Right kidney (tissue), 1 donor: ENCODE measurements at regions not wholly inside any gene's neighbourhood (a gene's known extent, or its start where the extent isn't known, plus 50 kb on each side); places are given as distances from the start of the nearest gene placed in this dataset.

Experiments
- DNase-seq: peaks from one replicate; pipeline ENCODE4 v3.0.0-alpha.2; 2016

GRCh38 chr2:129205176-129205575 lies 774.3 kb upstream of the RAB6C start:
- no peak for DNase-seq

DNA sequence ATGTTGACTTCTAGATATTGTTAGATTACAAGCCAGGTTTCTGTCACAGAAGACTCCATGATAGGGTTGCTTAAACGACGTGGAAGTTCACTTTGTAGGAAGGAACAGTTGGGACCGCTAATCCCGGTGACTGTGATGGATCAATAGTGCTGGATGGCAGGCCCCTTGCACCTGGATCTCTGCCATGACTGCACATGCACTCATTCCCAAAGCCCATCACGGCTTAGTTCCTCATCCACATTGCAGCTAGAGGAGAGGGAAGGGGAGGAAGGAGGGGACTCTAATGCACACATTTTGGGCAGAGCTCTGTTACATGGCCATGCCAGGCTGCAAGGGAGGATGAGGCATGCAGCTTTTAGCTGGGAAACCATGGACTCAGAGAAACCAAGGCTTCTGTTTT lies 773.7 kb upstream of the RAB6C start:
- no peak for DNase-seq

- DNase-seq, result no peak
Observed at GRCh38 chr2:129212299-129212958, 767.0 kb upstream of the RAB6C start.

GRCh38 chr2:129224022-129224421 lies 755.4 kb upstream of the RAB6C start:
- DNase-seq, result no peak

DNA sequence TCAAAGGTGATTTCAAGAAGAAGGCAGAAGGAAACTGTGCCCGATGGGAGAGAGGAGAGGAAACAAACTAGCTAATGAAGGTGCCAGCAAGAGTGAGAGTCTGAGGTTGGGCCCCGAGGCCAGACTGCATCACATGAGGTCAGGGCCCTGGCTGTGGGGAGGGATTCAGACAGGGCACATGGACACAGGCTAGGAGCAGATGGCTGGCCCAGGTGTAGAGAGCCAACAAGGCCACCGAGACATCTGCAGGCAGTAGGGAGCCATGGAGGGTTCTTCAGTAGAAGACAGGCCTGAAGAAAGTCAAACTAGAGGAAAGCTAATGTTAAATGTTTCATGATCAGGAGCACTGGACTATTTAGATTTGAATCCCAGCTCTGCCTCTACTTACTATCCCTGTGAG lies 755.0 kb upstream of the RAB6C start:
- DNase-seq, result no peak

DNA sequence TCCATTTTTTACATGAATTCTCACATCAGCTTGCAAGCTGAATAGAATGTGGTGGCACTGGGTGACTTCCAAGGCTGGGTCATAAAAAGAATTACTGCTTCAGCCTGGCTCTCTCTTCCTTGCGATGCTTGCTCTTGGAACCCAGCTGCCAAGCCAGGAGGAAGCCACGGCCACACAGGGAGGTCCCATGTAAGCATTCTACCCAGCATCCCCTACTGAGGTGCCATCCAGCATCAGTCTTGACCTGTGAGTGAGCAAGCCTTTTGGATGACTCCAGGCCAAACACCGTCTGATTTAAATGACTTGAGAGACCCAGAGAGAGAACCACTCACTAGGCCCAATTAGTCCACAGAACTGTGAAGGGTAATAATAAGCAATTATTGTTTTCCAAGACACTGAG lies 750.3 kb upstream of the RAB6C start:
- no peak for DNase-seq

DNA sequence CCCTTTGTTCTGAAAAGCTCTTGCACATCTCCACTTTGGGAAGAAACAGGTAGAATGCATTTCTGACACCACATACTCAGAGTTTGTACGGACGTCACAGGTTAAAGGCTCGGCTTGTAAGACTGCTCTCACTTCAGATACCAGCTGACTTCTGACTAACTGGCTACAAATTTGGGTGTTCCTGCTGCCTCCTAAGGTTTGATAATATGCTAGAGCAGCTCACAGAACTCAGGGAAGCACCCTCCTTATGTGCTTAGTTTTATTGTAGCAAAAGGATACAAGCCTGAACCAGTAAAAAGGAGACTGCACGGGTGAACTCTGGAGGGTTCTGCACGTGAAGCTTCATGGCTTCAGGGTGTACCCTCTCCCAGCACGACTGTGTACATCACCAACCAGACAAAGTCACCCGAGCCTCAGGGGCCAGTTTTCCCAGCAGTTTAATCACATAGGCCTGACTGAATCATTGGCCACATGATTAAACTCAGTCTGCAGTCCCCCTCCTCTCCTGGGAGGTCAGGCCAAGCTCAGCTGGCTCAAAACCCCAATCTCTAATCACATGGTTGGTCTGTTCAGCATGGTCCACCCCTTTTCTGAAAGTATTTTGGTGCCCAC lies 749.5 kb upstream of the RAB6C start:
- no peak for DNase-seq

GRCh38 chr2:129231924-129232323 lies 747.5 kb upstream of the RAB6C start:
- DNase-seq, result no peak

DNA sequence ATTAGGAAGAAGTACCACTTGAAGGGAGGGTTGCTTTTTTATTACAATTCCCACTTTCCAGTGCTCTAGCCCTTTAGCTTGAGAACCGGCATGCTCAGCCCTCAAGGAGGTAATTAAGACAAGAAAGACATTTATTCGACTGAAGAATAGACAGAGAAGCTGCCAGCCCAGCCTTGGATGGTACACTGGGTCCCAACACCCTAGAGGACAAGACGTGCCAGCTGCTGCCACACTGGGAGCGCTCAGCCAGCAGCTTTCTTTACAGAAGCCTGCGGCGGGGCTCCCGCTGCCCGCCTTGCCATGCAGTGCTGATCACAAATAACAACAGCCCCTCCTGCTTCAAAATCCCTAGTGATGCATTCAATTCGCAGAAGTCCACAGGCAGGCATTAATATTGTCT lies 746.3 kb upstream of the RAB6C start:
- no peak for DNase-seq

DNA sequence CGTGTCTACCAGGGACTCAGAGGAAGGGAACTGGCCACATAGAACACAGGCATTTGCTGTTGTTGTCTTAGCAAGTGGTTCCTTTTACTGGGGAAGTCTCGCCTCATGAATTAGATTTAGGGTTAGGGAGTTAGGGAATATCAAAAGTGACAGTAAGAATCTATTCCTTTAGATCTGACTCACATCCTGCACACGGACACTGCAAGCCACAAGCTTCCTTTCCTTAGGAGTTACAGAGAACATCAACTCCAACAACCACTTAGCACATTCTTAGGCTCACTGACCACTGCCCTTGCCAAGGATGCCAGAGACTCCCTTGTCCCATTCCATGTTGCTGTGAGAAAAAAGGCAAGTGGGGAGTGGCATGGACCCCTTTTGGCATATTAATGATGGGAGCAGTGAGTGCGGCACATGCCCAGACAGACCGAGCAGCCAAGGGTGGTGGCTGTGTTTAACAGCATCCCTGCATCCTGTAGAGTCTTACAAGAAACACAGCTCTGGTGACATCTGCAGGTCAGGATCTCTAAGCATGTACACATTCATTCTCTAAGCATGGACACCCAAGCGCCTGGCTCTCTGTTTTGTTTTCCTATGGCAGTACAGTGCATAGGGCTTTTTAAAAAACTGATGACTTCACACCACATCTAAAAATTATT lies 745.6 kb upstream of the RAB6C start:
- peak; percentile 15 for DNase-seq

DNA sequence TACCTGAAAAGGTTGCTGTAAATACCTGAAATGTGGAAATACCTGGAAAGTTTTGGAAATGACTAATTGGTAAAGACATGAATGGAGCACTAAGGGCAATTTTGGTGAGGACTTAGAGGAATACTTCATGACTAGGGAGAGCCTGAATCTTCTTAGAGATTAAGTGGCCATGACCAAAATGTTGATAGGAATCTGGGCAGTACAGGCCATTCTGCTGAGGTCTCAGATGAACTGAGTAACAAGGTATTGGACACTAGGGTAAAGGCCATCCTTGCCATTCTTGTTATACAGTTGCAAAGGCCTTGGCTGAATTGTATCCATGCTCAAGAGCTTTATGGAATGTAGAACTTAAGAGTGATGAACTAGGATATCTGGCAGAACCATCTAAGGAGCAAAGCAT lies 742.9 kb upstream of the RAB6C start:
- DNase-seq, result no peak

- DNase-seq, result no peak
Observed at GRCh38 chr2:129237966-129238725, 741.3 kb upstream of the RAB6C start.

- no peak for DNase-seq
Observed at GRCh38 chr2:129239141-129239540, 740.3 kb upstream of the RAB6C start.

GRCh38 chr2:129240061-129240460 lies 739.4 kb upstream of the RAB6C start:
- DNase-seq, result no peak

GRCh38 chr2:129242269-129242668 lies 737.2 kb upstream of the RAB6C start:
- DNase-seq, result no peak

DNA sequence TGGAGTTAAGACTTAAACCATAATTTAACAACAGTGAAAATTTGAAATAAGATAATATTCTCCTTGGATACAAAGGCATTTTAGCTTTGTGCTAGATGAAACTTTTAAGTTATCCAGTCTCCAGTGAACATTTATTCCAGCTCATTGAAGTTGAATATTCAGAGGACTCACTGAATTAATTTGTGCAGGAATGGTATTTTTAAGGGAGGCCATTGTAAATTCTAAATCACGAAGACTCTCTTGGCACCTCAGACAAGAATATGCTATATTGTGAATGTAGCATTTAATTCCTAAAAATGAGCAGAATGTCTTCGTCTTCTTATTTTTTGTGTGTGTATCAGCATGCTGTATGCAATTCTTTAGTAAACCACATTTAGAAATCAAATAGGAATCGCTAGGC lies 731.7 kb upstream of the RAB6C start:
- DNase-seq, result no peak

GRCh38 chr2:129248198-129248597 lies 731.3 kb upstream of the RAB6C start:
- DNase-seq, result no peak

GRCh38 chr2:129252781-129253460 lies 726.5 kb upstream of the RAB6C start:
- DNase-seq, result peak; percentile 22

DNA sequence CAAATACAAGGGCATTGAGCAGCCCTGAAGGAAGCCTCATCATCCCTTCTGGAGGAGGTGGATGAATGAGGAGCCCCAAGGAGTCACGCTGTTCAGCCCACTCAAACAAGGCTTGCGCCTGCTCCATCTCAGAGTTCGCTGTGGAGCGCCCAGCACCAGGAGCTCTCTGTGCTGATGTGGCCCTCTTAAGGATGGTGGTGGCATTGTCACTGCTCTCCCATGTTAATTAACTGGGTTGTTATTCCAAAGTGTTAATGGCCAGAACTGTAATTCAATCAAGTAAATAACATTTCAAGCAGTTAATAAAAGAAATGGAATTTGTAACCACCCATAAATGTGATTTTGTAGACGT lies 726.0 kb upstream of the RAB6C start:
- peak; percentile 21 for DNase-seq

- DNase-seq, result no peak
Observed at GRCh38 chr2:129254718-129255117, 724.7 kb upstream of the RAB6C start.

GRCh38 chr2:129255610-129256313 lies 723.7 kb upstream of the RAB6C start:
- DNase-seq, result no peak

- DNase-seq, result no peak
Observed at GRCh38 chr2:129256642-129257041, 722.8 kb upstream of the RAB6C start.
